OCI-LY7 (cell line): ENCODE measurements at regions not wholly inside any gene's neighbourhood (a gene's known extent, or its start where the extent isn't known, plus 50 kb on each side); places are given as distances from the start of the nearest gene placed in this dataset.

Experiments
- EZH2phosphoT487 ChIP-seq: fragments of 200-600 bp; sonication (generic); IDR thresholded peaks from 2 replicates; pipeline ENCODE4 v1.6.1; 2018; ENCODE audit warnings: low read depth, borderline replicate concordance, mild to moderate bottlenecking, mixed run types, antibody characterized with exemption, low read length, moderate library complexity, mixed read lengths
- TF ChIP-seq, protein P1 (sequence below): fragments of 200-600 bp; sonication (generic); conservative IDR thresholded peaks from 2 replicates; pipeline ENCODE4 v1.5.1; 2014; ENCODE audit warnings: mild to moderate bottlenecking, antibody characterized with exemption, low read length, moderate library complexity, mixed read lengths

DNA sequence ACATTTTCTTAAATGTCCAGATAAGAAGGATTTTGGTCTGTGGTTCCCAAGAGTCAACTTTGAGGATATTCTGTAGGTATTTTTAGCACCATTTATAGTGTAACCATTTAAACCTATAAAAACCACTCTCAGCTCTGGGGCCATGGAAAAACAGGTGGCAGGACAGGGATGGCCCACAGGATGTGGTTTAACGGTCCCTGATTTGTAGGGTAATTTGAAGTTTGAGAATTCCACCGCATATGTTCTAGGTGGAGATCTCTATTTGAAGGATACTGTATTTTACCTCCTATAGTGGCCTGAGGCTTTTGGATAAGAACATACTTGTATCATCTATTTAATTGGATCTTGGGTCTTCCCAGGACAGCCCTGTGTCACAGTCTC lies 62.4 kb upstream of the IGLL5 start:
- TF ChIP-seq, protein P1, sequence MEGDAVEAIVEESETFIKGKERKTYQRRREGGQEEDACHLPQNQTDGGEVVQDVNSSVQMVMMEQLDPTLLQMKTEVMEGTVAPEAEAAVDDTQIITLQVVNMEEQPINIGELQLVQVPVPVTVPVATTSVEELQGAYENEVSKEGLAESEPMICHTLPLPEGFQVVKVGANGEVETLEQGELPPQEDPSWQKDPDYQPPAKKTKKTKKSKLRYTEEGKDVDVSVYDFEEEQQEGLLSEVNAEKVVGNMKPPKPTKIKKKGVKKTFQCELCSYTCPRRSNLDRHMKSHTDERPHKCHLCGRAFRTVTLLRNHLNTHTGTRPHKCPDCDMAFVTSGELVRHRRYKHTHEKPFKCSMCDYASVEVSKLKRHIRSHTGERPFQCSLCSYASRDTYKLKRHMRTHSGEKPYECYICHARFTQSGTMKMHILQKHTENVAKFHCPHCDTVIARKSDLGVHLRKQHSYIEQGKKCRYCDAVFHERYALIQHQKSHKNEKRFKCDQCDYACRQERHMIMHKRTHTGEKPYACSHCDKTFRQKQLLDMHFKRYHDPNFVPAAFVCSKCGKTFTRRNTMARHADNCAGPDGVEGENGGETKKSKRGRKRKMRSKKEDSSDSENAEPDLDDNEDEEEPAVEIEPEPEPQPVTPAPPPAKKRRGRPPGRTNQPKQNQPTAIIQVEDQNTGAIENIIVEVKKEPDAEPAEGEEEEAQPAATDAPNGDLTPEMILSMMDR = no peak
- TF ChIP-seq EZH2phosphoT487 = no peak
